ENCODE measurements at regions not wholly inside any gene's neighbourhood (a gene's known extent, or its start where the extent isn't known, plus 50 kb on each side); places are given as distances from the start of the nearest gene placed in this dataset.

- TF ChIP-seq CTCF (IDR thresholded peaks at IDR 0.05): no peak
- TF ChIP-seq EZH2 (IDR thresholded peaks at IDR 0.05): no peak
Observed at GRCh38 chr1:232445361-232446106, 184.4 kb downstream of the SIPA1L2 start.
